Neutrophil (primary cell): ENCODE measurements at regions not wholly inside any gene's neighbourhood (a gene's known extent, or its start where the extent isn't known, plus 50 kb on each side); places are given as distances from the start of the nearest gene placed in this dataset.

Experiments
- H3K27ac ChIP-seq: fragments of 200-600 bp; sonication (generic); 2 replicates; pipeline ENCODE4 v1.5.1; 2016; ENCODE audit warnings: mild to moderate bottlenecking, moderate library complexity
- H3K27me3 ChIP-seq: fragments of 200-600 bp; sonication (generic); 2 replicates; pipeline ENCODE4 v1.6.0; 2016; ENCODE audit warnings: mild to moderate bottlenecking
- H3K36me3 ChIP-seq: fragments of 200-600 bp; sonication (generic); 2 replicates; pipeline ENCODE4 v1.5.1; 2017
- H3K4me1 ChIP-seq, 2 experiments: fragments of 200-600 bp in 1 of 2; sonication (generic) in 1 of 2; 1 replicate in 1 of 2; 2 replicates in 1 of 2; pipeline versions ENCODE4 v1.5.1 to v1.6.1; 2013 to 2016; ENCODE audit warnings: low read depth in 1 of 2, low read length in 1 of 2, mild to moderate bottlenecking in 1 of 2, moderate library complexity in 1 of 2; ENCODE audit not compliant: control insufficient read depth in 1 of 2, insufficient read depth in 1 of 2
- H3K4me3 ChIP-seq, 2 experiments: fragments of 200-600 bp in 1 of 2; sonication (generic) in 1 of 2; 1 replicate in 1 of 2; 2 replicates in 1 of 2; pipeline ENCODE4 v1.5.1; 2013 to 2016; ENCODE audit warnings: low read depth in 1 of 2, low read length in 1 of 2, mild to moderate bottlenecking in 1 of 2, moderate library complexity in 1 of 2
- H3K9me3 ChIP-seq: fragments of 200-600 bp; sonication (generic); 2 replicates; pipeline ENCODE4 v1.5.1; 2016
- TF ChIP-seq, protein P1 (sequence below): fragments of 200-600 bp; sonication (generic); IDR thresholded peaks from 2 replicates; pipeline ENCODE4 v1.5.1; 2016; ENCODE audit warnings: antibody characterized with exemption

DNA sequence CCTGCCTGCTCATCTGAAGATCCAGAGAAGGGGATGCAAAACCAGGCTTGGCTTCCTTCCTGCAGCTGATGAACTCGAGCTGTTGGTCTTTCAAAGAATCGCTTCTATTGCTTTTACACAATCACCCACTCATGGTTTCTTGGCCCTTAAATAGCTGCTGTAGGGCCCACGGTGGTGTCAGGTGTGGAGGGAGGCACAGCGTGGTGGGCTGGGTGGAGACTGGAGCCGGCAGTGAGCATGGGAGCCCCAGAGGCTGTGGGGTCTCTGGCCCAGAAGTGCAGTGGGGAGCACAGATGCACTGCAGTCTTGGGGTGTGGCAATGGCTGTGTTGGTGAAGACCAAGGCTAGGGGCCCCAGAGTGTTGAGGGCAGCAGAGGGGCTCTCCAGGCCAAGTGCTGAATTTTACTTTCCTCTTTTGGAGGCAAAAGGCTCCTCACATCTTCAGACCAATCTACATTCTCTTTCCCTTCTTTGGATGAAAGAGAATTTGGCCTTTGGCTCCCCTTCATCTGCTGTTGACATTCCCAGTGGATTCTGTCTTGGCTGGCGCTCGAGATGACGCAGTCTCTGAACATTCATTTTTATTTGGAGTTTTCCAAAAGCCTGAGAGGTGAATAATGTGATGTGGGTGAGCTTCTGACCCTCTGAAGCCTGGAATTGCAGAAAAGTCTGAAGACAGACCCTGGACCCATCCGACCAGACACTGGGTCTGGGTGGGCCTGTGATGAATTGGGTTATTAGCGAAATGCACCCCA lies 70.1 kb upstream of the ASB18 start:
- H3K27me3 ChIP-seq: no peaks in the 10 kb centered on the region
- H3K4me3 ChIP-seq: no peak overlapping the region
- no peaks in the 10 kb centered on the region for H3K36me3 ChIP-seq
- no peaks in the 10 kb centered on the region for H3K4me1 ChIP-seq
- no peaks in the 10 kb centered on the region for H3K9me3 ChIP-seq
- no peak overlapping the region for H3K27ac ChIP-seq
- TF ChIP-seq, protein P1, sequence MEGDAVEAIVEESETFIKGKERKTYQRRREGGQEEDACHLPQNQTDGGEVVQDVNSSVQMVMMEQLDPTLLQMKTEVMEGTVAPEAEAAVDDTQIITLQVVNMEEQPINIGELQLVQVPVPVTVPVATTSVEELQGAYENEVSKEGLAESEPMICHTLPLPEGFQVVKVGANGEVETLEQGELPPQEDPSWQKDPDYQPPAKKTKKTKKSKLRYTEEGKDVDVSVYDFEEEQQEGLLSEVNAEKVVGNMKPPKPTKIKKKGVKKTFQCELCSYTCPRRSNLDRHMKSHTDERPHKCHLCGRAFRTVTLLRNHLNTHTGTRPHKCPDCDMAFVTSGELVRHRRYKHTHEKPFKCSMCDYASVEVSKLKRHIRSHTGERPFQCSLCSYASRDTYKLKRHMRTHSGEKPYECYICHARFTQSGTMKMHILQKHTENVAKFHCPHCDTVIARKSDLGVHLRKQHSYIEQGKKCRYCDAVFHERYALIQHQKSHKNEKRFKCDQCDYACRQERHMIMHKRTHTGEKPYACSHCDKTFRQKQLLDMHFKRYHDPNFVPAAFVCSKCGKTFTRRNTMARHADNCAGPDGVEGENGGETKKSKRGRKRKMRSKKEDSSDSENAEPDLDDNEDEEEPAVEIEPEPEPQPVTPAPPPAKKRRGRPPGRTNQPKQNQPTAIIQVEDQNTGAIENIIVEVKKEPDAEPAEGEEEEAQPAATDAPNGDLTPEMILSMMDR: no peak

DNA sequence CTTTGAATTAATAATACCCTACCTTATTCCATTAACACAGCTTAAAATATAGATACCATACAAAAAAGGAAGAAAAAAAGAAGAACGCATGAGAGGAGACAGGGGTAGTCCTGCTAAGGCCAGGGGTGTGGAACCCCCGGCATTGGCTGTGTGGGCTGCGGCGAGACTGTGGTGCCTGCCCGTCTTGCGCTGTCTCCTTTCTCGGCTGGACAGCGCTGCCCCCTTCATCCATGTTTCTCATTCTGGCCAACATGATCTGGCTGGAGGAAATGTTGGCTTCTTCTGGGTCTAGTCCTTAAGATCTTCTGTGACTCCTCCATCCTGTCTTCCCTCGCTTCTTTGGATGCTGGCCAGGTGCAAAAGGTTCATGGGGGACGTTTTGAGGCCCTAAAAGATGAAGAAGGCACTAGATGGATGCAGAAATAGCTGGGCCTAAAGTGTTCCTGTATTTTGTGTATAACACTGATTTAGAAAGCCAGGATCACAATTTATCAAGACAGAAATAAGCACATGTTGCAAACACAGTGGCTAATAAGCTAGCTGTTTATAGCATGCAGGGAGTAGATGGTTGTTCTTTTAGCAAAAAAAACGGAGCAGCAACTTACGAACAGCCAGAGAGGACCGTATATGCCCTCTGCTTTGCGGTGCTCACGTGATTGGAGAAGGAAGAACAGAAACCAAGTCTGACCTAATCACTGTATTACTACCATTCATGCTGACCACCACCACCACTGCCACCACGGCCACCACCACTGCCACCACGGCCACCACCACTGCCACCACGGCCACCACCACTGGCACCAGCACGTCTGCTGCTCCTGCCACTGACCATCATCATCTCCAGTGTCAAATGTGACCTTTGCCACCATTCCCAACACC lies 71.7 kb upstream of the ASB18 start:
- Histone ChIP-seq H3K4me1 (no peaks in the 10 kb centered on the region), H3K27me3 (no peaks in the 10 kb centered on the region), H3K27ac (no peak overlapping the region), H3K9me3 (no peaks in the 10 kb centered on the region), H3K4me3 (no peak overlapping the region), H3K36me3 (no peaks in the 10 kb centered on the region)
- TF ChIP-seq, protein P1: no peak

DNA sequence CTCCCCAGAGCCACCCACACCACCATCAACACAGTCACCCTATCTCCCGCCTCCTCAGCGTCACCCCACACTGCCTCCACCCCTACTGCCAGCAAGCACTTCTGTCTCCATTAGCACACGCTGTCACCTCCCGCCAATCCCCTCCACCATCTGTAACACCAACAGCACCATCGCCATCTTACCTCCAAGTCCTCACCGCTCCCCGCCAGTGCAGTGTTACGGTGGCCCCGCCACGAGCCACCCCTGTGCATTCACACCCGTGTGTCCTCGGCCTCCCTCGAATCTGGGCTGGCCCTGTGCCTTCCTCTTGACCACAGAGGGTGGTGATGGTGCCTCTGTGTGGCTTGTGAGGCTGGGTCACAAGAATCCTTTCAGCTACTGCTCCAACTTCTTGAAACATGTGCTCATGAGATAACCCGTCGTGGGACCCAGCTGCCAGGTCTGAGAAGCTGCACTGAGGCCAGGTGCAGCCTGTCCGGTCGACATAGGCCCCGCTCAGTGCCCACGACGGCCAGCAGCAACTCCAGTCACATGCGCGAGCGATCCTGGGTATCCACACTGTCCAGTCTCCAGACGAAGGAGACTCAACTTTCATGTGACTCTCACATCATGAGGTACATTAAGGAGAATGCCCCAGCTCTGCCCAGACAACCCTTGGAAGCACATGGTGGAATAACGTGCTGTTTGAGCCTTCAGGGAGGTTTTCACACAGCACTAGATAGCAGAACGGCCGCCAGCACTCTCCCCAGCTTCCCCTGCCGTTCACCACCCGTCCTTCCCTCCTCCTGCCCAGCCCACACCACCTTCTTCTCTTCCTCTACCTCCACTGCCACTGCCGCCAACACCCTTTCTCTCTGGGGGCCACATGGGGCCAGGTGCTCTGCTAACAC lies 72.6 kb upstream of the ASB18 start:
- H3K9me3 ChIP-seq: no peaks in the 10 kb centered on the region
- TF ChIP-seq, protein P1: no peak
- no peaks in the 10 kb centered on the region for H3K36me3 ChIP-seq
- no peaks in the 10 kb centered on the region for H3K27me3 ChIP-seq
- H3K27ac ChIP-seq: no peak overlapping the region
- no peak overlapping the region for H3K4me3 ChIP-seq
- no peaks in the 10 kb centered on the region for H3K4me1 ChIP-seq

DNA sequence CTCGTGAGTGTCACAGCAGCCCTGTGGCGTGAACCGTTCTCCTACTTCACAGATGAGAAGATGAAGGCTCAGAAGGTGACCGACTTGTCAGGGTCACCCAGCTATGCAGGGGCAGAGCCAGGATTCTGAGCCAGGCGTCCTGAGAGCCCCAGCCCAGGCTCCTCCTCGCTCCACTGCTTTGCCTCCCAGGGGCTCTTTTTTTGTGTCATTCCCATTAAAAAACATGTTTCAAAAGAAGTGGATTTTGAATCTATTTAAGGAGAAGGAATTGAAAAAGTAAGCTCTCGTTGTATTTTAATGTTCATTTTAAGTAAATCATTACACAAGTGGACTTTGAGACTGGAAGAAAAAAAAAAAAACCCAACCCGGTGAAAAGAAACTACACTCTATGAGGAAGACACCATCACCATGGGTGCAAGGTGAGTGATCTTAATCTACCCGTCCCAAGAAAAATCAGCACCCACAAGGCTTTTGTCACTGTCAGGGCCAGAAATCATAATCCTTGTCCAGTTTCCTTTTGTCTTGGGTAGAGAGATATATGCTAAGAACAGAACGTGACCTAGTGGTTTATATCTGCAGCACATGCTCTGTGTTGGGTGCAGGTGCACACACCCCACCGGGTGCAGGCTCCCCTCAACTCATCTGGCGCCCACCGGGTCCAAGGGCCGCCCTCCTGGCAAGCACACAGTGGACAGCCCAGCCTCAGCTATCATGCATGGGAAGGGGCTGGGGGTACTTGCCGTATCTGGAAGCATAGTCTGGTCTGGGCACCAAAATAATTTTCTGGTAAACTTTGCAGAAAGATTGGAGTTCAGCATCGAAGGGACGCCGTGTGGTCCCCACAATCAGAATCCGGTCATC lies 73.5 kb upstream of the ASB18 start:
- Histone ChIP-seq H3K27me3 (no peaks in the 10 kb centered on the region), H3K9me3 (no peaks in the 10 kb centered on the region), H3K4me1 (no peaks in the 10 kb centered on the region), H3K4me3 (no peak overlapping the region), H3K36me3 (no peaks in the 10 kb centered on the region), H3K27ac (no peak overlapping the region)
- TF ChIP-seq, protein P1: no peak
